Skin epidermis (tissue), 12 donors: ENCODE measurements at regions not wholly inside any gene's neighbourhood (a gene's known extent, or its start where the extent isn't known, plus 50 kb on each side); places are given as distances from the start of the nearest gene placed in this dataset.
A peak's percentile ranks its signal among the peaks of the same experiment; 100 is the strongest.

Experiments used
- H3K27ac ChIP-seq, 21 experiments: fragments of 200-600 bp; sonication (generic) in 11 of 21; one replicate each; pipeline ENCODE4 v1.5.0; 2020; ENCODE audit warnings: mild to moderate bottlenecking in 3 of 21, inconsistent platforms in 2 of 21, moderate library complexity in 2 of 21
- H3K4me3 ChIP-seq, 7 experiments: fragments of 200-600 bp; sonication (generic) in 2 of 7; one replicate each; pipeline ENCODE4 v1.5.0; 2020; ENCODE audit warnings: inconsistent platforms in 2 of 7, mild to moderate bottlenecking in 2 of 7, moderate library complexity in 1 of 7

DNA sequence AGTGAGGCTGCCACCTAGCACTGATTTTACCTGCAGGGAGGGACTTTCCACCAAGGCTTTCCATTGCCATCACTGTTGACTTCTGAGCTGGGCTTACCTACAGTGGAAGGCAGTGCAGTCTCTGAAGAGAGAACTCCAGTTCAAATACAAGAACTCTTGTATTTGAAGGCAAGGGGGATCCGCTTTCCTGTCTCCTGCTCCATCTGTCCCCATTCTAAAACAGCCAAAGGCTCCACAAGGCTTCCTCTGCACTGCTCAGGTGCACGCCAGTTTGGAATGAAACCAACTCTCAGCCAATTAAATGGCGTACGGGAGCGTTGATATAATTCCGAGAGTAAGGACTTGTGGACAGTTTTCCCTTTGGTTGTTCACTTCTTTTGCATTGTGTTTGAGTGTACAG, 66.0 kb upstream of the CXCL14 start:
- H3K27ac ChIP-seq = peak overlapping the region in 7 of 21 experiments; percentile 13 to 73 (median 54)
- H3K4me3 ChIP-seq = no peak overlapping the region

DNA sequence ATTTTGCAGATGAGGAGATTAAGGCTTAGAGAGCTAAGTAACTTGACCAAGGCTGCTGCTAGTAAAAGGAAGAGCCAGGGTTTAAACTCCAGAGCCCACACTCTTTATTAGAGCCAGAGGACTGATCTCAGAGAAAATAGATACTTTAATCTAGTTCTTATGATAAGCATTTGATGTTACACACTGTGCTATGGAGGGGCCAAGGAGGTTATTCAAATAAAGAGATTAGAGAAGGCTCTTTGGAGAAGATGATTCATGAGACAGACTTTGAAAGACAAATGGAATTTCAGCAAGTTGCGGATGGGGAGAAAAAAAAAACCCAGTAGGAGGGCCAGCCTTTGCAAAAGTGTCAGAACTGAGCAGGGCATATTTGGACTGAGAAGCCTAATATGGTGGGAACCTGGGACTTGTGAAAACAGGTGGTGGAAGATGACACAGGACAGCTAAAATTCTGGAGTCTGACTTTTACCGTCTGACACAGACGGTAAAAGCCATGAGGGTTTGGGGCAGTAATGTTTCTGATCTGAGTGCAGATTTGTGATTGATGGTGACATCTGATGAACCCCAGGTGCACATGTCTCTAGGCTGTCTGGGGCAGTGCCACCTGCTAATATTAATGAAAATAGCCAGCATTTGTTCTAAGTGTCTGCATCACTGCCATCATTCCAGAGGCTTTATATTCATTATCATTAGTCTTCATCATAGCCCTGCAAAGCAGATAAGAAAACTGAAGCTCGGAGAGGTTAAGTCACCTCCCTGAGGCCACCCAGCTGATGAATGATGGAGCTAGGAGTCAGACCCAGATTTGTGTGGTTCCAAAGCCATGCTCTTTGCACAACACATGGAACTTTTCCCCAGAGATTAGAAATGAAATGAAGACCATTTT, 65.3 kb upstream of the CXCL14 start:
- Histone ChIP-seq H3K4me3 (no peak overlapping the region), H3K27ac (no peak overlapping the region)

DNA sequence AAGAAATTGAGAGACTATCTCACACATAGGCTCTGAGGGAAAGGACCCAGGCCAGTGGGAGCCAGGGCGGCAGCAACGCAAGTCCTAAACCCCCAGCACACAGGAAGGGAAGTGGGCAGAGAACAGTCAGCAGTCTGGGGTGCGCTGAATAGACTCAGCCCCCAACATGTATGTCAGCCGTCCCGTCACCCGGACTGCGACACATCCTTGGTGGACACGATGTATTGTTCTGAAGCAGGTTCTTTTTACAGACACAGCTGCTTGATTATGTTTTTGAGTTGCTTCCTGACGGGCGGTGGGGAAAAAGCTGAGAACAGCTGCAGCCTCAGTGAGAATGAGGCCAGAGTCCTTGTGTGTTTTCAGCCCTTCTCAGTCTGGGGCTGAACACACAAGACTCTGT, 64.1 kb upstream of the CXCL14 start:
- no peak overlapping the region for H3K4me3 ChIP-seq
- H3K27ac ChIP-seq = peak overlapping the region in 2 of 21 experiments; percentile 16 to 25

DNA sequence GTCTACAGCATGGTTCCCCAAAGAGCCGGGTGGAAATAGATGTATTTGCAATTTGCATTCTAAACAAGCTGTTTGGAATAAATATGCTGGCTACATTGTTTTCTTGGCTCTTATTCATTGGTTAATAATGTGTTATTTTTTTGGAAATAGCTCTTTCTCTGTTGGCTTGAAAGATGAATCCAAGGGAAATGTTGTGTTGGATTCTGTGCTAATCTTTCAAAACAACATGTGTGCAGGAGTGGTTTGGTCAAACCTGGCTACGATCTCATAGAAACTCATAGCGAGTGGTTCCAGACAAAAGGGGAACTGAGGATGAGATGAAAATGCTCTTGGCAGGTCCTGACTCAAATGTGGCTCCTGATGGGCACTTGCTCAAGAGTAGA, 63.7 kb upstream of the CXCL14 start:
- Histone ChIP-seq H3K27ac (peak overlapping the region in 3 of 21 experiments; percentile 25 to 54 (median 52)), H3K4me3 (no peak overlapping the region)

DNA sequence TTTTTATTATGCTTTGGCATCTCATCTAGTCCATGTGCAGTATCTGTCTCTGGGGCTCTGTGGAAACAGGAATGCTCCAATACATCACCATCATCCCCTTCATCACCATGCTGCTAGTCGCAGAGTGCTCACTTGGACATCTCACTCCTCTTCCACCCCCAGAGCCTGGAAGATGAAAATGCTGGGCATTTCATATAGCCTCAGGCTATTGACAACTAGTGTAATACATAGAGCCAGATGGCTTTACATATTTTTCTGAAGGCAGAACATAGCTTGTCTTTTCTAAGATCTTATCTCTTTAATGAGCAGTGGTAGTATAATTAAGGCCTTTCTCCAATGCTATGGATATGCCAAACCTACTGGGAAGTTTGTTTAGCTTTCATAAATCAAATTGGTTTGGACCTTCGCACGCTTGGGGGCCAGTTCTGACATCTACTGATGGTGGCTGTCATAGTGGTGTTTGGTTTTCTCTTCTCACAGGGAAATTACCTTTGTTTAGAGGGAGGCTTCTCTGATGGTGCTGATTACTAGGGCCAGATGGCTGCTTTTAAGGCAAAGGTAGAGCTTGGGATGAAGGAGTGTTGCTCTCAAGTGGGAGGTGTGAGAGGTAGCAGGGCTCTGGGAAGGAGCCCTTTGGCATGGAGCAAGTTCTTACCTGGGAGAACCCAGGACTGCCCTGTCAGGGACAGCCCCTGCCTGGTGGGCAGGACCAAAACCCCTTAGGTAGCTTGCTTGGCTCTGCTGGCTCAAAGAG, 63.1 kb upstream of the CXCL14 start:
- Histone ChIP-seq H3K27ac (peak overlapping the region in 4 of 21 experiments; percentile 25 to 54 (median 40)), H3K4me3 (no peak overlapping the region)

DNA sequence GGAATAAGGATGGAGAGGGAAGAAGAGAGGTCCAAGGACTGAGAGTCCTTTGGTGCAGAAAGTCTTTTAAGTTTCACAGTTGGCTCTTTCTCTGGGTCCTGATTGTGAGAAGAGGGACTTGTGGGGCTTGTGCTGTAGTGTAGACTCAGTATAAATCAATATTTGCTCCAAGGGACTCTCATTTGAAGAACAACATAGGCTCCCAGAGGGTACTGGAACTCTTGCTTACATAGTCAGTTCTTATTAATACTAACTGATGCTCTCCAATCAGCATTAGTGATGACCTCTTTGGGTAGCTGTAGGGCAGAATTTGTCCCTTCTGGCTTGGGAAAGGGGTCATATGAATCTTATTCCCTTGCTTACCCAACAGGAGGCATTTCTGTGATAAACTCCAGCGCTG, 62.5 kb upstream of the CXCL14 start:
- no peak overlapping the region for H3K4me3 ChIP-seq

DNA sequence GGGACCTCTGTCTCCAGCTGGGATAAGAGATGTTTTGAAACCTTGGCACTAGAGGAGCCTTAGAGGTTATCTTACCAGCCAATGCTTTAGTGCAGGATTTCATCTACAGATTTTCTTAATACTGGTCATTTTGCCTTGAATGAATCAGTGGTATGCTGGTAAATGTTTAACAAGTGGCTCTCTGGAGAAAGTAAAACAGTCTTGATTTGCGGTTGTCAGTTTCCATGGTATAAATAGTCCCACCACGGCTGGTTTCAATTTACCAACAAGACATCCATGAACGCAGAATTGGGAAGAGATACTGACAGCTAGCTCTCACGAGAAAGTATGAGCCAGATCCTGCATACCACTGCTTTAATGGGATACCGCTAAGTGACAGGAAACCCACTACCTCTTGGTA, 56.7 kb upstream of the CXCL14 start:
- no peak overlapping the region for H3K27ac ChIP-seq
- no peak overlapping the region for H3K4me3 ChIP-seq

More for the DNA sequence above, 62.5 kb upstream of the CXCL14 start:
- H3K27ac ChIP-seq = peak overlapping the region in 3 of 21 experiments; percentile 5 to 27 (median 18)

DNA sequence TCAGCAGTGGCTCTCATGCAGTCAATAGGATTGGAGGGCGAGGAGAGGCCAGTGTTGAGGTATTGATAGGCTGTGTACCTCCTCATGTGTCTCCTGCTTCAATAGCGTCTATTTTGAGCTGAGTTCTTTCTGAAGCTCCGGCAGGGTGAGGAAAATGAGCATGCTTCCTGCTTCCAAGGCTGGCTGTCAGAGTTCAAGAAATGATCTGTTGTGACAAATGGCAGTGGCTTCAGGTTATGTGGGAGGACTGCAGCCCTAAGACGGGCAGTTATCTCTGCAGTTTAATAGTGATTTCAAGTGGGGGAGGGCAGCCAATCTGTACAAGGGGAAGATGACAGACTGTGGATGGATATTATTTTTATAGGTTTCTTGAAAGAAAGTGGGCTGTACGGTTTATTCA, 54.0 kb upstream of the CXCL14 start:
- Histone ChIP-seq H3K27ac (no peak overlapping the region), H3K4me3 (no peak overlapping the region)

DNA sequence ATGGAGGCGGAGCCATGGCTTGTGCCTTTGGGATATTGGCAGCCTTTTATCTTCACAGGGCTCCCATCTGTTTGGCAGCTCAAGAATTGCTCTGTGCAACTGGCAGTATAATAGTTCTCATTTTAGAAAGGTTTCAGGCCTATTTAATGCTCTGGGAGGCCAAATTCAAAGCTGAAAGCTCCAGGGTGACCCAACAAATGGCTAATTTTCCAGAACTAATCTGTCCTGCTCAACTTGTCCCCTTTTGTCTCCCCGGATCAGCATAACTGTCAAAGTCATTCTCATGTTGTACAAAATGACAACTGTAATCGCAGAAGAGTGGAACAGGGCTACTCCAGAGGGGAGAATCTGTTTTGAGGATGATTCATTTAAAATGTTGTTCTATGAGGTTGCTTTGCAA, 52.6 kb upstream of the CXCL14 start:
- Histone ChIP-seq H3K4me3 (no peak overlapping the region), H3K27ac (no peak overlapping the region)

DNA sequence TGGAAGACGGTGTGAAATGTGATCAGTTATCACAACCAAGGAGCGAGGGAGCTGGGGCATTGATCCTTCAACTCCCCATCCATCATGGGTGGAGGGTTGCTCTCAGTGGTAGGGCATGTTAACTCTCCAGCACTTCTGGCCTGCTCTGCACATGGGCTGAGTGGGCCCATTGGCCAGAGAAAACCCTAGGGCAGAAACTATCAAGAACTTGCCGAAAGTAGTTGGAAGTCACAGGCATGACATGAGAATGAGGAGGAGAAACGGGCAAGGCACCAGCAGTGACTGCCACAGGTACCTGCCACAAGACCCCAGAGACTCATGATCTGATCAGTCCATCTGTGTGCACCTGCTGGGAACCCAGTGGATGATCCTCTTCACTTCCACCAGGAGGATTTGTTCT, 50.9 kb upstream of the CXCL14 start:
- H3K27ac ChIP-seq = no peak overlapping the region
- no peak overlapping the region for H3K4me3 ChIP-seq

DNA sequence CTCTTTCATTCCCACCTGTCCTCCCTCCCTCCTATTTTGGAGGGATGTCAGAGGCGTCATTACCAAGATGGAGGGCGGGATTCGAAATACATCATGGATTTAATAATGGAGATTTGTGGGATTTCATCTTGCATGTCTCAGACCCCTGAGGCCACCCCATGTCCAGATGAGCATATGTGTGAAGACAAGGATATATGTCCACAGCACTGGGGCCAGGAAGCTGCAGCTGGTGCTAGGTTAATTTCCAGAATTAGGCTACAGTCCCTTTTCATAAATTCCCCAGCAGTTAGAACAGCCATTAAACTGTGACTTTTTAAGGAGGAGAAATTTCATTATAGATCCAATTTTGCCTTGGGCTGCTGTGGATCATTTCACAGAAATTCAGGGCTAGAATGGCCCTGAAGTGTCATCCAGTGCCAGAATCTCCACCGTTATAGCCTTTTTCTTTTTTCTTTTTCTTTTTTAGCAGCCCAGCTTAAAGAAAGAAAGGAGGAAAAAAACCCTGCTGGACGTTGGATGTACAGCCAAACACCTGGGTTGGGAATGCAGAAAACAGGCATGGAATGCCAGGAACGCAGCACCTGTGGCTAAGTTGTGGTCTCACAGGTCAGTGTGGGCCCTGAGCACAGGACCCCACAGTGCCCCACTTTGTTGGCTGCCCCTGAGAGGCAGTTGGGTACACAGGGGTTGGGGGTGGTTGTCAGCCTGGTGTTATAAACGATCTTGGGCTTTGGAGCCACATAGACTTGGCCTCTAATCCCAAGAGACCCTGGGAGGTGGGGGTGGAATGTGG, 50.2 kb upstream of the CXCL14 start:
- no peak overlapping the region for H3K27ac ChIP-seq
- H3K4me3 ChIP-seq = no peak overlapping the region
